AG04449 (cell line): ENCODE measurements at regions not wholly inside any gene's neighbourhood (a gene's known extent, or its start where the extent isn't known, plus 50 kb on each side); places are given as distances from the start of the nearest gene placed in this dataset.

Source experiments
- CTCF ChIA-PET: fragments of 350-600 bp; formaldehyde crosslinking; extraction: SDS; loops from one replicate; lab custom pipeline; 2021; ENCODE audit warnings: antibody characterized with exemption; lab: Yijun Ruan, JAX
- POLR2A ChIA-PET: fragments of 400-600, 350-600 bp; formaldehyde crosslinking; extraction: SDS; loops from one replicate; lab custom pipeline; 2020; ENCODE audit warnings: antibody characterized with exemption, inconsistent platforms; lab: Yijun Ruan, JAX
- DNase-seq: peaks from one replicate; pipeline ENCODE4 v3.0.0-alpha.2; 2010; ENCODE audit warnings: low read depth, low spot score
- H3K4me3 ChIP-seq: 2 replicates; pipeline ENCODE4 v1.5.1; 2011; ENCODE audit warnings: low read depth, mild to moderate bottlenecking, control low read depth, low read length
- CTCF ChIP-seq: IDR thresholded peaks from one replicate; pipeline ENCODE4 v1.5.1; 2011; ENCODE audit warnings: mild to moderate bottlenecking, moderate library complexity, low read length, control low read depth, inconsistent platforms; ENCODE audit not compliant: insufficient read depth; ENCODE audit errors: missing control alignments

- ChIA-PET POLR2A (no interaction called here), CTCF (interaction anchor here (1.4 kb wide), 1 partner anchor 25 kb away, joined by 3 read pairs; no protein-coding TSS in a partner anchor)
- TF ChIP-seq CTCF = no peak
- no peak for DNase-seq
- H3K4me3 ChIP-seq = no peak overlapping the region
Measured at GRCh38 chr2:217057773-217058172, 197.9 kb upstream of the TNP1 start.

GRCh38 chr2:217055624-217056023 is 195.8 kb upstream of the TNP1 start:
- ChIA-PET POLR2A (no interaction called here), CTCF (no interaction called here)
- DNase-seq = no peak
- TF ChIP-seq CTCF = no peak
- H3K4me3 ChIP-seq = no peak overlapping the region

- DNase-seq = no peak
- ChIA-PET POLR2A (no interaction called here), CTCF (no interaction called here)
- no peak overlapping the region for H3K4me3 ChIP-seq
- no peak for TF ChIP-seq CTCF
Measured at GRCh38 chr2:217054791-217055190, 194.9 kb upstream of the TNP1 start.

GRCh38 chr2:217052856-217053577 is 193.2 kb upstream of the TNP1 start:
- DNase-seq = no peak
- CTCF ChIA-PET = interaction anchor here (0.7 to 1.0 kb wide), 2 partner anchors 13 to 358 kb away, joined by 3 to 4 read pairs; partner anchors contain the start of gene IGFBP5
- POLR2A ChIA-PET = interaction anchor here (0.6 kb wide), 1 partner anchor 308 kb away, joined by 3 read pairs; no protein-coding TSS in a partner anchor
- TF ChIP-seq CTCF = no peak
- no peak overlapping the region for H3K4me3 ChIP-seq

- ChIA-PET POLR2A (interaction anchor here (0.8 kb wide), 1 partner anchor 11 kb away, joined by 4 read pairs; no protein-coding TSS in a partner anchor), CTCF (no interaction called here)
- DNase-seq = no peak
- H3K4me3 ChIP-seq = no peak overlapping the region
- TF ChIP-seq CTCF = no peak
Measured at GRCh38 chr2:217051416-217051815, 191.6 kb upstream of the TNP1 start.

- no peak for DNase-seq
- TF ChIP-seq CTCF = no peak
- H3K4me3 ChIP-seq = no peak overlapping the region
- CTCF ChIA-PET = no interaction called here
- POLR2A ChIA-PET = no interaction called here
Measured at GRCh38 chr2:217049956-217050355, 190.1 kb upstream of the TNP1 start.
